ENCODE measurements at regions not wholly inside any gene's neighbourhood (a gene's known extent, or its start where the extent isn't known, plus 50 kb on each side); places are given as distances from the start of the nearest gene placed in this dataset.

DNA sequence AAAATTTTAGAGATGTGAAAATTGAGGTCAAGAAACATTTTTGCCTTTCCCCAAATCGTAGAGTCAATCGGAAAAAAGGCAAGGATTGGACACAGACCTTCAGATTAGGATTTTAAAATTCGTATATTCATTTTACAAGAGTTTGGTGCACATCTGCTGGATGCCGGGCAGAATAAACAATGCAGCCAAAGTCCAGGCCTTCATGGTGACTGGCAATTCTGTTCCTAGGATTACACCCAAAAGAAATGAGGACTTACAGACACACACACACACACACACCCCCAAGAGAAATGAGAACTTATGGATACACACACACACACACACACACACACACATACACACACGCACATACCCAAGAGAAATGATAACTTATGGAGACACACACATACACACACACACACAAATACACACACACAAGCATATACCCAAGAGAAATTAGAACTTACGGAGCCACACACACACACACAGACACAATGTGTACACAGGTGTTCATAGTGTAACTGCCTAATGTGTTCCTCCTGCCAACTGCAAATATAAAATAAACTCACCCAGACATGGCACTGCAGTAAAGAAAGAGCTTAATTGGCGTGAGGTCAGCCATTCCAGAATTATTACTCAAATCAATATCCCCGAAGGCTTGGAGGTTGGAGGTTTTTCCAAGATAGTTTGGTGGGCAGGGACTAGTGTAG is 165.7 kb upstream of the STS start:
- DNase-seq, result no peak
- Histone ChIP-seq H3K27me3 (no peaks in the 10 kb centered on the region), H3K4me3 (ENCODE audit: low read depth, low read length) (no peak overlapping the region), H3K9me3 (no peaks in the 10 kb centered on the region), H3K36me3 (no peaks in the 10 kb centered on the region), H3K4me1 (no peaks in the 10 kb centered on the region)
- no peak for TF ChIP-seq CTCF (IDR thresholded peaks at IDR 0.05; ENCODE audit: low read depth, low read length)

- Histone ChIP-seq H3K27me3 (no peaks in the 10 kb centered on the region), H3K4me3 (ENCODE audit: low read depth, low read length) (no peak overlapping the region), H3K9me3 (no peaks in the 10 kb centered on the region), H3K4me1 (no peaks in the 10 kb centered on the region), H3K36me3 (no peaks in the 10 kb centered on the region)
- DNase-seq, result no peak
- TF ChIP-seq CTCF (IDR thresholded peaks at IDR 0.05; ENCODE audit: low read depth, low read length), result no peak
Measured at GRCh38 chrX:6980981-6981380, 166.5 kb upstream of the STS start.

DNA sequence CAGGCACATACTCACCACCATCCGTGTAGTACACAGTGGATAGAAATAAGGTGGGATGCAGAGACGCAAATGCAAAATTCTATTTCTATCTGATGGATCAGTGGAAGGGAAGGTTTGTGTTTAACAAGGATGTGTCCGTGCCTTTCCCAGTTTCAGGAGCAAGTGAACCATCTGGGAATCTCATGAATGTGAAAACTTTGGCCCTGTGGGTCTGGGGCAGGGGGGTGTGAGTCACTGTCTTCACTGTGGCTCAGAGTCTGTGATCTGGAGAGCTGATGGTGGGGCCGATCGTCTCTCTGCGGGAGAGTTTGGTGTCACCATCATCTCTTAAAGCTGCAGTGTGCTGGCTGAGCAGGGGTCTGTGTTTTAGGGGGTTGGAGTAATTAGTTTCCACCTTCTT is 179.3 kb upstream of the STS start:
- Histone ChIP-seq H3K4me1 (no peaks in the 10 kb centered on the region), H3K36me3 (no peaks in the 10 kb centered on the region), H3K4me3 (ENCODE audit: low read depth, low read length) (no peak overlapping the region), H3K9me3 (no peaks in the 10 kb centered on the region), H3K27me3 (no peaks in the 10 kb centered on the region)
- no peak for TF ChIP-seq CTCF (IDR thresholded peaks at IDR 0.05; ENCODE audit: low read depth, low read length)
- no peak for DNase-seq

GRCh38 chrX:6965729-6966128 is 181.8 kb upstream of the STS start:
- TF ChIP-seq CTCF (IDR thresholded peaks at IDR 0.05; ENCODE audit: low read depth, low read length), result no peak

GRCh38 chrX:6962006-6962355 is 185.5 kb upstream of the STS start:
- H3K36me3 ChIP-seq, result no peaks in the 10 kb centered on the region

More at GRCh38 chrX:6965729-6966128, 181.8 kb upstream of the STS start:
- no peaks in the 10 kb centered on the region for H3K9me3 ChIP-seq
- no peaks in the 10 kb centered on the region for H3K4me1 ChIP-seq
- no peaks in the 10 kb centered on the region for H3K36me3 ChIP-seq
- H3K4me3 ChIP-seq (ENCODE audit: low read depth, low read length), result no peak overlapping the region
- DNase-seq, result no peak
- no peaks in the 10 kb centered on the region for H3K27me3 ChIP-seq

More at GRCh38 chrX:6962006-6962355, 185.5 kb upstream of the STS start:
- Histone ChIP-seq H3K9me3 (no peaks in the 10 kb centered on the region), H3K4me1 (no peaks in the 10 kb centered on the region), H3K4me3 (ENCODE audit: low read depth, low read length) (no peak overlapping the region), H3K27me3 (no peaks in the 10 kb centered on the region)
- no peak for TF ChIP-seq CTCF (IDR thresholded peaks at IDR 0.05; ENCODE audit: low read depth, low read length)
- DNase-seq, result no peak
